ENCODE measurements at regions not wholly inside any gene's neighbourhood (a gene's known extent, or its start where the extent isn't known, plus 50 kb on each side); places are given as distances from the start of the nearest gene placed in this dataset.

DNA sequence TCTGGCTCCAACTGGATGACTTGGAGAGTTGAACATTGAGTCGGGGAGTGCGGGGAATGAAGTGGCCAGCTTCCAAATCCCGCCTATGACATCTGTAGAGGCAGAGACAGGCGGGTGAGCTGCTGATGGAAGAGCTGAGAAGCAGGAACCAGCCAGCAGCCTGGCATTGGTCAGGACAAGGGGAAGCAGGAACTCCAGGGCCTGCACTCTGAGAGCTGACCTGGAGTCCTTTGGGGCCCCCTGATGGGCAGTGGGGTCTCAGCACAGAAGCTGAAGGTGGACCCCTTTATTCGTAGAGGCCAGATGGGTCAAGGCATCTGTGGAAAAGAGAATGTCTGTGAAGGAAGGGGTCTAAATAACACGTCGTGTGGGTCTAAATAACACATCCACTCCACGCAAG lies 57.0 kb downstream of the SEC61G start:
- DNase-seq: no peak
- Mint-ChIP-seq H3K27me3 (no peaks in the 10 kb centered on the region), H3K4me1 (no peaks in the 10 kb centered on the region), H3K36me3 (ENCODE audit: low read depth) (no peaks in the 10 kb centered on the region), H3K4me3 (no peak overlapping the region), H3K9me3 (peaks cover under 1% of the 10 kb centered on the region), H3K27ac (no peak overlapping the region)
- CTCF ChIA-PET: no interaction called here
- POLR2A ChIA-PET: no interaction called here

DNA sequence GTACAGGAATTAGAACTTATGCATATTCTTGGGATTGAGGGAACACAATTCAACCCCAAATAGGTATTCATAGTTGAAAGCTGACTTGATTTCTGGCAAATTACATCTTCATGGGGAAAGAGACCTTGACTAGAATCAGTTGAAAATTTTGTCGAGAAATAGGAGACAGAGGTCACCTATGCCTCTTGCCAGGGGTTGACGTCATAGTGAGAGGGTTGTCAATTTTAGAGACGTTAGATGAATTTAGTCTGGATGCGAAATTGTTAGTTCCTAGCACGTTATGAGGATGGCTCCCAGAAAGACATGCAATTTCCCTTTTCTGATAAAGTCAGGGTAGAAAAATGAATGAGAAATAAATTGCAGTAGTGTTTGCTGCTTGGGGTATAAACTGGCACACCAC lies 59.3 kb downstream of the SEC61G start:
- ChIA-PET POLR2A (no interaction called here), CTCF (no interaction called here)
- Mint-ChIP-seq H3K27me3 (no peaks in the 10 kb centered on the region), H3K36me3 (ENCODE audit: low read depth) (no peaks in the 10 kb centered on the region), H3K27ac (no peak overlapping the region), H3K9me3 (no peaks in the 10 kb centered on the region), H3K4me1 (no peaks in the 10 kb centered on the region), H3K4me3 (no peak overlapping the region)
- DNase-seq: no peak

DNA sequence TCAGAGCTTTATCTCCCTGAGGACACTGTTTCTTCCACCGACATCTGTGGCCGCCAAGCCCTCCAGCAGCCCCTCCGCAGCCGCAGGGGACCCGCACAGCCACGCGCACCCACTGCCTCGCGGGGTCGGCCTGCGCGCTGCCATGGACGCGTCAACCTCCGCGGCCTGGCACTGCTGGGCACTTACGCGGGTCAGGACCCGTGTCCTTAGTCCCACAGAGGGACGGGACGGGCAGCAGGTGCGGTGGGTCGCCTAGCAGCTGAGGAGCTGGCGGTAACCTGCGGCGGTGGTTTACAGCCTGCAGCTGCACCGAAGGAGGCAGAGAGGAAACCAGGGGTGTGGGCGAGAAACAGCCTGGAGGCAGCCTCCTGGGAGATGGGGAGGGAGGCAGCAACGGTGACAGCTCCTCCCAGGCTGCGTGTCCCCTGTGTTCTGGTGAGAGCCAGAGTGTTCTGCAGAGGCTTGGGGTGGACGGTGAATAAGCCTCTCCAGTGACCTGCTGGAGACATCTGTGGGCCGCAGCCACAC lies 61.3 kb downstream of the SEC61G start:
- no peak for DNase-seq
- H3K4me3 Mint-ChIP-seq: no peak overlapping the region
- CTCF ChIA-PET: no interaction called here
- no peaks in the 10 kb centered on the region for H3K9me3 Mint-ChIP-seq
- H3K27me3 Mint-ChIP-seq: no peaks in the 10 kb centered on the region
- H3K36me3 Mint-ChIP-seq (ENCODE audit: low read depth): no peaks in the 10 kb centered on the region
- no peak overlapping the region for H3K27ac Mint-ChIP-seq
- no peaks in the 10 kb centered on the region for H3K4me1 Mint-ChIP-seq
- POLR2A ChIA-PET: no interaction called here

DNA sequence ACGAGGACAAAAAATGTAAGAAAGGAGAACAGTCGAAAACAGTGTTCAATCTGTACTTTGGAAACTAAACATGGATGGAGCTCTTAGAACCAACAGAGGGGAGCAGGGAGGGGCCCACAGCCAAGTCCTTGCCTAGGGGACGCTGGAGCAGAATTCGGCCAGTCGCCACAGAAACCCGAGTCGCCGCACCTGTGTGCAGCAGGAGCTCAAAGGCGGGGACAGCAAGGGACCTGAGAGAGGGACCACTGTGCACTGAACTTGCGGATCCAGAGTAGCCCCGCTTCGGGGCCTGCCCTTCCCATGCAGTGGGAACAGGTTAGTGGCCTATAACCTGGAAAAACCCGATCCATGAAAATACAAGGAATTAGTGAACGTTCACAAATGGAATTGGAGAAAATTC lies 68.1 kb downstream of the SEC61G start:
- no peak for DNase-seq
- ChIA-PET POLR2A (no interaction called here), CTCF (no interaction called here)
- no peaks in the 10 kb centered on the region for H3K27me3 Mint-ChIP-seq
- H3K9me3 Mint-ChIP-seq: no peaks in the 10 kb centered on the region
- no peaks in the 10 kb centered on the region for H3K4me1 Mint-ChIP-seq
- H3K36me3 Mint-ChIP-seq (ENCODE audit: low read depth): no peaks in the 10 kb centered on the region
- H3K4me3 Mint-ChIP-seq: no peak overlapping the region
- H3K27ac Mint-ChIP-seq: no peak overlapping the region

DNA sequence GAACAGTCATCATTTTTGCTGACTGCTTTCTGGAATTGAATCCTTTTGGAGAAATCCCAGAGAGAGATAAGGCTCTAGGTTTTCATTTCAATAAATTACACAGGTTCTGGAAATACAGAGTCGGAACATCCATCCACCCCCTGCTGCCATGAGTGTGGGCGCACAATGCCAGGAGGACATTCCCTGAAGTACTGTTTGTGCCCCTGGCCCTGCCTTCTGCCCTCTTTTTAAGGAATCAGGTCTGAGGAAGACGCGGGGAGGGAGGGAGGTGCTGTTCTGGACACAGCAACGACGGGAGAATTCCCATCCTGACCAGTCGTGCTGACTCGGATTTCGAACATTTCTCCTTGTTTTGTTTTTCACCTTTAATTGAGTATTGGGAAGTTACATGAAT lies 69.0 kb downstream of the SEC61G start:
- no peaks in the 10 kb centered on the region for H3K36me3 Mint-ChIP-seq (ENCODE audit: low read depth)
- ChIA-PET CTCF (no interaction called here), POLR2A (no interaction called here)
- no peak overlapping the region for H3K27ac Mint-ChIP-seq
- H3K4me1 Mint-ChIP-seq: no peaks in the 10 kb centered on the region
- DNase-seq: no peak
- no peaks in the 10 kb centered on the region for H3K9me3 Mint-ChIP-seq
- H3K27me3 Mint-ChIP-seq: no peaks in the 10 kb centered on the region
- H3K4me3 Mint-ChIP-seq: no peak overlapping the region

- no peaks in the 10 kb centered on the region for H3K36me3 Mint-ChIP-seq (ENCODE audit: low read depth)
- H3K27me3 Mint-ChIP-seq: no peaks in the 10 kb centered on the region
- CTCF ChIA-PET: no interaction called here
These were observed 69.5 kb downstream of the SEC61G start for GRCh38 chr7:54689394-54690049.

DNA sequence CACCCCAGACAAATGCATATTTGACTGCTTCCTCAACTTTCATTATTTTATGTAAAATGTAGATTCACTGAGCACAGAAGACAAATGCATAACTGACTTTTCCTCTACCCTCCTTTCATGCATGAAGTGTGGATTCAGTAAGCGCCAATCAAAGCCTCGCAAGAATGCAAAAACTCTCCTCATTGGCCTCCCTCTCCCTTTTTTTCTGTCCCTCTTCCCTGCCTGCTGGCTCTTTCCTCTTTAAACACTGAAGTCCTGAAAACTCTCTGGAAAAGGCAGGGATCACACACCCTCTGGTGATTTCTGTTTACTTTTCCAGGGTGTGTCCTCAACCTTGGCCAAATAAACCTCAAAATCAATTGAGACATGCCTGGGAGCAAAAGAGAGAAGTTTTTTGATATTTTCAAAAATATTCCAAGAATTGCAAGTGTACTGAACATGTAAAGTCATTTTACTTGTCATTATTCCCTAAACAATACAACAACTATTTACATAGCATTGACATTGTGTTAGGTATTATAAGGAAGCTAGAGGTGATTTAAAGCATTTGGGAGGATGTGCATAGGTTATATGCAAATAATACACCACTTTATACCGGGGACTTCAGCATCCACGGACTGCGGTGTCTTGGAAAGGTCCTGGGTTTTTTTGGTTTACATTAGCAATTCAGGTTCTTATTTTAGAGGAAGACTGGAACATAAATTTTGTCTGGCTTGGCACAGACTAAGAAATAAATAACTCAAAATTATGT lies 71.4 kb downstream of the SEC61G start:
- Mint-ChIP-seq H3K27me3 (no peaks in the 10 kb centered on the region), H3K36me3 (ENCODE audit: low read depth) (no peaks in the 10 kb centered on the region), H3K27ac (no peak overlapping the region), H3K4me3 (no peak overlapping the region), H3K9me3 (no peaks in the 10 kb centered on the region), H3K4me1 (no peaks in the 10 kb centered on the region)
- POLR2A ChIA-PET: no interaction called here
- CTCF ChIA-PET: no interaction called here
- no peak for DNase-seq

More at GRCh38 chr7:54689394-54690049, 69.5 kb downstream of the SEC61G start:
- POLR2A ChIA-PET: no interaction called here
- Mint-ChIP-seq H3K4me3 (no peak overlapping the region), H3K4me1 (no peaks in the 10 kb centered on the region), H3K27ac (no peak overlapping the region), H3K9me3 (no peaks in the 10 kb centered on the region)
- DNase-seq: no peak

- Mint-ChIP-seq H3K4me1 (no peaks in the 10 kb centered on the region), H3K27ac (no peak overlapping the region), H3K9me3 (no peaks in the 10 kb centered on the region), H3K4me3 (no peak overlapping the region), H3K36me3 (ENCODE audit: low read depth) (no peaks in the 10 kb centered on the region), H3K27me3 (no peaks in the 10 kb centered on the region)
- ChIA-PET POLR2A (no interaction called here), CTCF (no interaction called here)
- no peak for DNase-seq
These were observed 78.5 kb downstream of the SEC61G start for GRCh38 chr7:54680377-54681005.

DNA sequence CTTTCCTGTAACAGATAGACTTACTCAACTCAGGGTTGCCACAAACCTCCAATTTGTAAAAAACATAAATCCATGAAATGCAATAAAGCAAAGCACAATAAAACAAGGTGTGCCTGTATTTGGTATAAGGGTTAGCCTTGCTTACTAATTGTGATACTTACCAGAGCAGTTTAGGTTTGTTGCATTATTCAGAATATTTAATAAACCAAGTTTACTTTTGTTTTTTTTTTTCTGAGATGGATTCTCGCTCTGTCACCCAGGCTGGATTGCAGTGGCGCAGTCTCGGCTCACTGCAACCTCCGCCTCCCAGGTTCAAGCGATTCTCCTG lies 79.6 kb downstream of the SEC61G start:
- H3K36me3 Mint-ChIP-seq (ENCODE audit: low read depth): no peaks in the 10 kb centered on the region
- no peaks in the 10 kb centered on the region for H3K27me3 Mint-ChIP-seq
- DNase-seq: no peak
- ChIA-PET CTCF (no interaction called here), POLR2A (no interaction called here)
- no peak overlapping the region for H3K27ac Mint-ChIP-seq
- no peaks in the 10 kb centered on the region for H3K9me3 Mint-ChIP-seq
- no peaks in the 10 kb centered on the region for H3K4me1 Mint-ChIP-seq
- H3K4me3 Mint-ChIP-seq: no peak overlapping the region

DNA sequence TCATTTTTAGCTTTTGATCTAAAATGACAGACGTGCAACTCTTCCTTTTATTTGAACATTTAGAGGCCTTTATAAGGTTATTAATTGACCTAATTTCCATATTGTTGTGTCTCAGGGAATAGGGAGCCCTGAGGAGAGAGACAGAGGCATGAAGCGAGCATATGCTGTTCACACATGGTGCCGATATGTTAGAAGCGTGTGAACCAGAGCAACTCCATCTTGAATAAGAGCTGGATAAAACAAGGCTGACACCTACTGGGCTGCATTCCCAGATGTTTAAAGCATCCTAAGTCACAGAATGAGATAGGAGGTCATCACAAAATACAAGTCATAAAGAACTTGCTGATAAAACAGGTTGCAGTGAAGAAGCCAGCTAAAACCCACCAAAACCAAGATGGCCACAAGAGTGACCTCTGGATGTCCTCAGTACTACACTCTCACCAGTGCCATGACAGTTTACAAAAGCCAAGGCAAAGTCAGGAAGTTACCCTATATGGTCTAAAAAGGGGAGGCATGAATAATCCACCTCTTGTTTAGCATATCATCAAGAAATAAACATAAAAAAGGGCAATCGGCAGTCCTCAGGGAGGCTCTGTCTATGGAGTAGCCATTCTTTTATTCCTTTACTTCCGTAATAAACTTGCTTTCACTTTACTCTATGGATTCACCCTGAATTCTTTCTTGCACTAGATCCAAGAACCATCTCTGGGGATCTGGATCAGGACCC lies 80.1 kb downstream of the SEC61G start:
- ChIA-PET POLR2A (no interaction called here), CTCF (no interaction called here)
- Mint-ChIP-seq H3K27ac (no peak overlapping the region), H3K27me3 (no peaks in the 10 kb centered on the region), H3K4me1 (no peaks in the 10 kb centered on the region), H3K36me3 (ENCODE audit: low read depth) (no peaks in the 10 kb centered on the region), H3K9me3 (no peaks in the 10 kb centered on the region), H3K4me3 (no peak overlapping the region)
- no peak for DNase-seq

DNA sequence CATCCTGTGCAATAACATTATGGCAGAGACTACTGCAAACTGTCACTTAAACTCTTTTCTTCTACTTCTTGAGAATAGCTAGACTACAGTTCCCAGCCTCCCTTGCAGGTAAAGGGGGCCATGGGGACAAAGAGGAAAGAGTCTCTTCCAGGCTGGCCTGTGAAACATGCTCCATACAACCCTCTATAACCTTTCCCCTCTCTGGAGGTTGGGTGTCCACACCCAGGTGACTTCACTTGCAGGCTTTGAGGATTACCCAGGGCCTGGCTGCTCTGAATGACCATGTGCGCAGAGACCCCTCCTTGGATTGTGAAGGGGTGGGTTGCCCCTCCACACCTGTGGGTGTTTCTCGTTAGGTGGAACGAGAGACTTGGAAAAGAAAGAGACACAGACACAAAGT lies 84.1 kb downstream of the SEC61G start:
- ChIA-PET POLR2A (no interaction called here), CTCF (interaction anchor here (0.6 kb wide), 1 partner anchor 49 kb away, joined by 4 read pairs; no protein-coding TSS in a partner anchor)
- Mint-ChIP-seq H3K4me1 (no peaks in the 10 kb centered on the region), H3K9me3 (no peaks in the 10 kb centered on the region), H3K27ac (no peak overlapping the region), H3K36me3 (ENCODE audit: low read depth) (no peaks in the 10 kb centered on the region), H3K4me3 (no peak overlapping the region), H3K27me3 (no peaks in the 10 kb centered on the region)
- no peak for DNase-seq

DNA sequence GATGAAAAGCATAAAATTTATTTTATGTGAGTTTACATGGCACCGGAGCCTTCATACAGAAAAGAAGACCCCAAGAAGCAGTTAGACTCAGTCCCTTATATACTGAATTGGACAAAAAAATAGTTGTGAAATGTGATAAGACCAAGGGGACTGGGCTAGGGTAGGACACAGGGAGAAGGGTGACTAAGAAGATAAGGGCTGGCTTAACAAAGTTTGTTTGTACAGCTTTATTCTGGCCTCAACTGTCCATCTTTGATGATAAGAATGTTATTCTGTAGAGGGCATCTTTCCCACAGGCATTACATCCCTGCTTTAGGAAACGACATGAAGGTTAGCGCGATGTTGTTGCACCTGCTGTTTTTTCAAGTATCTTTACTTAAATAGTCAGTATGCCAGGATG lies 86.5 kb downstream of the SEC61G start:
- H3K4me3 Mint-ChIP-seq: no peak overlapping the region
- no peak for DNase-seq
- POLR2A ChIA-PET: no interaction called here

More for the DNA sequence above, 86.5 kb downstream of the SEC61G start:
- H3K36me3 Mint-ChIP-seq (ENCODE audit: low read depth): no peaks in the 10 kb centered on the region
- H3K4me1 Mint-ChIP-seq: no peaks in the 10 kb centered on the region
- H3K9me3 Mint-ChIP-seq: no peaks in the 10 kb centered on the region
- no peak overlapping the region for H3K27ac Mint-ChIP-seq
- CTCF ChIA-PET: no interaction called here
- H3K27me3 Mint-ChIP-seq: no peaks in the 10 kb centered on the region

Data from activated CD4-positive, alpha-beta T cell treated with anti-CD3 and anti-CD28 coated beads, Interleukin-2, amount 10 ng/mL, durations not matched to agents 7 days and 5 days (primary cell).